HTR-8/SVneo (cell line): ENCODE measurements at regions not wholly inside any gene's neighbourhood (a gene's known extent, or its start where the extent isn't known, plus 50 kb on each side); places are given as distances from the start of the nearest gene placed in this dataset.
"Not testable (repeated sequence)": the region's sequence is repeated elsewhere in the genome, so short reads cannot be mapped to it uniquely, and the experiment has no call there.

Experiments used
- DNase-seq: peaks from one replicate; pipeline ENCODE4 v3.0.0; 2011; ENCODE audit warnings: low spot score, mixed read lengths; ENCODE audit not compliant: insufficient read length
- FAIRE-seq: peaks from 2 replicates; lab custom pipeline; 2011; peaks lifted over from hg19 to GRCh38; lab: Jason Lieb, UNC

DNA sequence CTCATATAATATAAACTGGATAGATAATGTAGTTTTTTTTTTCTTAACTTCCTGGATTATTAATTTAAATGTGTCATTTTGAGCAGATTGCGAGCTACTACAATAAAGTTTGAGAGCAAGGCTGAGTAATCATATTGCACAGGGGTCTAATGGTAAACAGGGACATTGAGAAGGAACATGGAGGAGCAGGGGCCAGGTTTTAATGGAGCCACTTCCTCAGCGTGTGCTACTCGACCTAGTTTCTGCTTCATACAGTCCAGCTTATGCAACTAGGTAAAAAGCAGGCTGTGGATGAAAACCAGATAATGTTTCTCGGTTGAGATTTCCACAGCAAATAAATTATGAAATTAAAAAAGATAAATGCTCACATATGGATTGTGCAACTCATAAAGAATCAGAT, 1915.7 kb upstream of the CELF4 start:
- FAIRE-seq (no peak), DNase-seq (no peak)

- FAIRE-seq: no peak
- DNase-seq: no peak
These were observed 1915.0 kb upstream of the CELF4 start for GRCh38 chr18:39480494-39481195.

DNA sequence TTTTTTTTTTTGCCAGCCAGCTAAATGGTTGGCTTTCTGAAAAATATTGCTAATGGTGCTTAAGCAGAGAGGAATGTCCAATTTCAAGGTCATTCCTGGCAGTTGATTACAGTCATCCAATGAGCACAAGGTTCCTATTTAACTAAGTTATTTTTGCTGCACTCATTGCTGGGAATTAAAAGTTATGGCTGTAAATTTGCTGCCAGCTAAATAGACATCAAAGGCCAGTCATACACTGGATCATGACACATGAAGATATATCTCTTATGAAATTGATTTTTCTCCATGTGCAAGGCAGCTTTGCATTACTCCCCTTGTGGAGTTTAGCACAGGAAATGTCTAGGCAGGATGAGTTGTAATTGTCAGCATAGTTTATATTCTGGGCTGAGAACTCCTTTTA, 1898.4 kb upstream of the CELF4 start:
- FAIRE-seq: no peak
- no peak for DNase-seq

DNA sequence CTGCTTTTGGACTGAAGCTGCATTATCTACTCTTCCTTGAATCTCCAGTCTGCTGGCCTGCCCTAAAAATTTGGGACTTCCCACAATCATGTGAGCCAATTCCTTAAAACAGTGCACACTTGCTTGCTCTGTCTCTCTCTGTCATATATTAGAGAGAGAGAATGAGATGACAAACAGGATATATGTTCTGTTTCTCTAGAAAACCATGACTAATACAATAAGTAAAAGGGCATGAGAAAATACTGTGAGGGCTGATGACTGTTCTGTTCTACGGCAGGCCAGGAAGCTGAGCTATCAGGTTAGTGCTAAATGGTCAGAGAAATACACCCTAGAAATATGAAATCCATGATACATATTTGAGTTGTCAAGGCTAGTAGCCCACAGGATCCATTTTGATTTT, 1896.8 kb upstream of the CELF4 start:
- DNase-seq (no peak), FAIRE-seq (no peak)

GRCh38 chr18:39460136-39460535, 1894.5 kb upstream of the CELF4 start:
- FAIRE-seq: no peak
- DNase-seq: no peak

DNA sequence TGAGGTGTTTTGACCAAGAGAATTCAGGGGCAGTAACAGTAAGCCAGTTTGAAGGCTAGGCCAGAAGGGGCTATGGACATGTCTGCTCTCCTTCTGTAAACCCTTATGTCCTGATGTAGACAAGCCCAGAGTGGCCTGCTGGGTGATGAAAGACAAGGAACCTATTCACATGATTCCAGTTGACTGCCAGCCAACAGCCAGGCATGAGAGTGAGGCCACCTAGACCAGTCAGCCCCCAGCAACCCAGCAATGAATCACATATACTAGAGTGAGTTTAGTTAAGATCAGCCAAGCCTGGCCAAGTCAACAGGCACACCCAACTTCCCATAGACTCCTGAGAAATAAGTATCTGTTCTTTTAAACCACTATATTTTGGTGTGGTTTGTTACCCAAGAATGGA, 1889.7 kb upstream of the CELF4 start:
- DNase-seq (no peak), FAIRE-seq (no peak)

DNA sequence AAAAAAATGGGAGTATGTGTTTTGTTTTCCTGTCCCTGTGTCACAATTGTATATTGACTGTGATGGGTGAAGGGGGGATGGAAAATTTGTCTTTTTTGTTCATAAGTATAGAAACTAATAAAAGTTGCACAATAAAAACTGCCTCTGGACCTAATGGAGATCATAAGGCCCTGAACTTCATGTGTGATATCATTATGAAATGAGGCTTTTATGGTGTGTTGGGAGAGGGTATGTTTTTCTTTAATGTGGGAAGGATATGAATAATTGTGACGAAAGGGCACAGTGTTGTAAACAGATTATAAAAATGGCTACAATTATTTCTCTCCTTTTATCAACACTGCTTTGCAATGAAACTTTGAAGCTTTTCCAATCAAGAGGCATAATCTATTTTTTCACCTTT, 1889.3 kb upstream of the CELF4 start:
- DNase-seq: no peak
- FAIRE-seq: no peak

GRCh38 chr18:39453882-39454281, 1888.3 kb upstream of the CELF4 start:
- no peak for FAIRE-seq
- peak; percentile 5 for DNase-seq

- no peak for FAIRE-seq
These were observed 1887.8 kb upstream of the CELF4 start for GRCh38 chr18:39453356-39453755.

GRCh38 chr18:39450958-39451357, 1885.4 kb upstream of the CELF4 start:
- DNase-seq (no peak), FAIRE-seq (no peak)

More at GRCh38 chr18:39453356-39453755, 1887.8 kb upstream of the CELF4 start:
- no peak for DNase-seq

GRCh38 chr18:39449566-39449965, 1884.0 kb upstream of the CELF4 start:
- no peak for DNase-seq
- no peak for FAIRE-seq

DNA sequence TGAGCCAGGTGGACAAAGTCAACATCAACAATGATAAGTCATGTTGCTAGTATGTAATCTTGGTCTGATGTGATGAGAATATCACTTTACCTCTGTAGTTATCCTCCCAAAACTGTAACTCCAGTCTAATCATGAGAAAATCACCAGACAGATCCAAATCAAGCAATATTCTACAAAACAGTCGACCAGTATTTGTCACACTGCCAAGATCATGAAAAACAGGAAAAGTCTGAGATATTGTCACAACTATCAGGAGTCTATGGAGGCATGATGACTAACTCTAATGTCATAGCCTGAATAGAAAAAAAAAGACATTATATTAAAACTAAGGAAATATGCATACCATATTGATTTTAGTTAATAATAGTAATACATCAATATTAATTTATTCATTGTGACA, 1883.3 kb upstream of the CELF4 start:
- DNase-seq: no peak
- FAIRE-seq: no peak

- not testable (repeated sequence) for FAIRE-seq, DNase-seq
These were observed 1879.4 kb upstream of the CELF4 start for GRCh38 chr18:39444957-39445356.

DNA sequence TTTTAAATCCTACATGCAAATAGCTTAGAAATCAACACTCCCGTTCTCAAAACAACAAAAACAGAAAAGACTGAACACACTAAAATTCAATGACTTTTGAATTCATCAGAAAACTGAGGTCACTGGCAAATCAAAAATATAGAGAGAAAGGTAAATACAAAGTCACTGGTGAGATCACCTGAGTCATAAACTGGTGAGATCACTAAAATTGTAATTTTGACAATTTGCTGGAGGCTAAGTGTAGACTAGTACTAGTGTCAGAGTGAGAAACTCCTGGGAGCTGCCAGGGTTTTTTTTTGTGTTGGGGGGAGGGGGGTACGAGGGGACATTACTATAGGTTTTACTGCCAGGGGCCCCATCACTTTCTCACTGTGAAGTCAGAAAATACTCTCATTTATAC, 1876.0 kb upstream of the CELF4 start:
- DNase-seq (no peak), FAIRE-seq (no peak)

- FAIRE-seq: no peak
- DNase-seq: no peak
These were observed 1870.4 kb upstream of the CELF4 start for GRCh38 chr18:39435996-39436395.

GRCh38 chr18:39435209-39435608, 1869.6 kb upstream of the CELF4 start:
- DNase-seq (no peak), FAIRE-seq (no peak)

- DNase-seq: no peak
- no peak for FAIRE-seq
These were observed 1868.8 kb upstream of the CELF4 start for GRCh38 chr18:39434223-39434920.

- no peak for DNase-seq
These were observed 1859.7 kb upstream of the CELF4 start for GRCh38 chr18:39425172-39425850.

GRCh38 chr18:39424261-39424660, 1858.7 kb upstream of the CELF4 start:
- DNase-seq (no peak), FAIRE-seq (no peak)

More at GRCh38 chr18:39425172-39425850, 1859.7 kb upstream of the CELF4 start:
- no peak for FAIRE-seq

DNA sequence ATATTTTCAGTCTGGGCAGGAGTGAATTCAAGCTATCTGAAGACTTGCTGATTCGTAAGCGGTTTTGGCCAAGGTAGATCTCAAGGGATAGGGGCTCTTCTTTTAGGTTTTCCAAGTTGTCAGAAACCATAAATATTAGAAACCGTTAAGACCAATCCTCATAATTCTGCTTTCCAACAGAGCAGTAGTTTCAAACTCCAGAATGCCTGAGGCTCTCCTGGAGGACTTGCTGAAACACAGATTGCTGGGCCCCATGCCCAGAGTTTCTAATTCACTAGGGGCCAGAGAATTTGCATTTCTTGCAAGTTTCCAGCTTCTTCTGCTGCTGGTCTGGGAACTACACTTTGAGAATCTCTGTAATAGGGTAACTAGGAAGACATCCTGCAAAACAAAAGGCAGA, 1855.7 kb upstream of the CELF4 start:
- FAIRE-seq: no peak

DNA sequence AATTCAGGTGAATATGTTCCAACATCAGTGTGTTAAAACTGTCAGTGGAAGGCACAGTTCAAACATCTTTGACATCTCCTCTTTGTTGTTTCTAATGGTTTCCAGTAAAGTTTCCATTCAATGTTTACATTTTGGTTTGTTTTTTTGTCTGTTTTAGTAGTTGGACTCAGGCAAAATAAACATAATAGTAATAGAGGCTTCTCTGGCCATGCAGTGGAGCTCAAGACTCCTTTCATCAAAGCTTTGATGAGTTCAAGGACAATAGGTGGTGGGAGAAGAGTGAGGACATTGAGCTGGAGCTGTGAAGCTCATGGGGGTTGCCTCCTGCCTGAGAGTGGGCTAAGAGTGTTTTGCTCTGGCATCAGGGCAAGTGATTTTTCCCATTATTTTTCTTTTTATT, 1853.7 kb upstream of the CELF4 start:
- FAIRE-seq: no peak

More for the DNA sequence above, 1855.7 kb upstream of the CELF4 start:
- DNase-seq: no peak

More for the DNA sequence above, 1853.7 kb upstream of the CELF4 start:
- DNase-seq: no peak
